Omental fat pad (tissue), 3 donors: ENCODE measurements at regions not wholly inside any gene's neighbourhood (a gene's known extent, or its start where the extent isn't known, plus 50 kb on each side); places are given as distances from the start of the nearest gene placed in this dataset.
"Not testable (repeated sequence)": the region's sequence is repeated elsewhere in the genome, so short reads cannot be mapped to it uniquely, and the experiment has no call there.

Source experiments
- ATAC-seq: fragments of 150-250 bp; one replicate; pipeline ENCODE4 v1.9.1; 2016; ENCODE audit warnings: mild to moderate bottlenecking, moderate library complexity; ENCODE audit not compliant: low FRiP score
- DNase-seq: peaks from one replicate; pipeline ENCODE4 v3.0.0-alpha.2; 2019; ENCODE audit warnings: low spot score
- TF ChIP-seq, protein P1 (sequence below), 3 donors: fragments of 450-650 bp; IDR thresholded peaks; one replicate each; pipeline ENCODE4 v1.5.1; 2016 to 2017; ENCODE audit warnings: antibody characterized with exemption in 3 of 3, mild to moderate bottlenecking in 3 of 3, moderate library complexity in 2 of 3

- DNase-seq = no peak
- ATAC-seq = no peak
- TF ChIP-seq, protein P1, sequence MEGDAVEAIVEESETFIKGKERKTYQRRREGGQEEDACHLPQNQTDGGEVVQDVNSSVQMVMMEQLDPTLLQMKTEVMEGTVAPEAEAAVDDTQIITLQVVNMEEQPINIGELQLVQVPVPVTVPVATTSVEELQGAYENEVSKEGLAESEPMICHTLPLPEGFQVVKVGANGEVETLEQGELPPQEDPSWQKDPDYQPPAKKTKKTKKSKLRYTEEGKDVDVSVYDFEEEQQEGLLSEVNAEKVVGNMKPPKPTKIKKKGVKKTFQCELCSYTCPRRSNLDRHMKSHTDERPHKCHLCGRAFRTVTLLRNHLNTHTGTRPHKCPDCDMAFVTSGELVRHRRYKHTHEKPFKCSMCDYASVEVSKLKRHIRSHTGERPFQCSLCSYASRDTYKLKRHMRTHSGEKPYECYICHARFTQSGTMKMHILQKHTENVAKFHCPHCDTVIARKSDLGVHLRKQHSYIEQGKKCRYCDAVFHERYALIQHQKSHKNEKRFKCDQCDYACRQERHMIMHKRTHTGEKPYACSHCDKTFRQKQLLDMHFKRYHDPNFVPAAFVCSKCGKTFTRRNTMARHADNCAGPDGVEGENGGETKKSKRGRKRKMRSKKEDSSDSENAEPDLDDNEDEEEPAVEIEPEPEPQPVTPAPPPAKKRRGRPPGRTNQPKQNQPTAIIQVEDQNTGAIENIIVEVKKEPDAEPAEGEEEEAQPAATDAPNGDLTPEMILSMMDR (IDR thresholded peaks at IDR 0.05) = no peak
Measured at GRCh38 chr6:106785298-106785697, 155.9 kb downstream of the QRSL1 start.

GRCh38 chr6:106783640-106784566 is 154.5 kb downstream of the QRSL1 start:
- DNase-seq (no peak), ATAC-seq (no peak)
- TF ChIP-seq, protein P1 (IDR thresholded peaks at IDR 0.05) = no peak

DNA sequence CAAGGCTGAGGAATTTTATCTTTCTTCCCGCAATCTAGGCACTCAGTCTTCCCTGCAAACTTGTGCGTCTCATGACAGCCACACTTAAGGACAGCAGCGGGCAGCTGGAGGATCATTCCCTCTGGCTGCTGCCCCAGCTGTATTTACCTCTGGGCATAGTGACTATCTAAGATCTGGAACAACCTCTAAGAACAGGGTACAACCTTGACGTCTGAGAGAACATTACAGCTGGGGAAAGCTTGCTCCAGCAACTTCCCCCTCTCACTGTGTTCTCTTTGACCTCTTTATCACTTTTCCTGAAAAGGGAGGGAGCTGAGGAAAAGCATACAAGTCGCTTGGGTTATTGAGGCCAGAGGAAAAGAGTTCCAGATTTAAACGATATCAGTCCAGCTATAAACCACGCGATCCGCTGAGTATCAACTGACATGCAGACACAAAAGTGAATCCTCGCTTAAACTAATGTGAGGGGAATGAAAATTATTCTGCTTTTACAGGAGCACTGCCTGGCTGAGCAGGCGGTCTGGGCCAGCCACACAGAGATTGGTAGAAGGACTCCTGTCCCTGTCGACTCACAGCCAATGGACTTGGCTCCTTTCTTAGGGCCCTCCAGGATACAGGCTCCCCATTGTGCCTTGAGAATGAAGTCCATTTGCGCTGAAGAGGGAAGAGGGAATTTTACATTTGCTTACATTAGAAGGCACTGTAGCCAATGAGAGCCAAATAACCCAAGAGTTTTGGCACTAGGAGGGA is 153.3 kb downstream of the QRSL1 start:
- TF ChIP-seq, protein P1 (IDR thresholded peaks at IDR 0.05) = no peak
- DNase-seq (no peak), ATAC-seq (no peak)

DNA sequence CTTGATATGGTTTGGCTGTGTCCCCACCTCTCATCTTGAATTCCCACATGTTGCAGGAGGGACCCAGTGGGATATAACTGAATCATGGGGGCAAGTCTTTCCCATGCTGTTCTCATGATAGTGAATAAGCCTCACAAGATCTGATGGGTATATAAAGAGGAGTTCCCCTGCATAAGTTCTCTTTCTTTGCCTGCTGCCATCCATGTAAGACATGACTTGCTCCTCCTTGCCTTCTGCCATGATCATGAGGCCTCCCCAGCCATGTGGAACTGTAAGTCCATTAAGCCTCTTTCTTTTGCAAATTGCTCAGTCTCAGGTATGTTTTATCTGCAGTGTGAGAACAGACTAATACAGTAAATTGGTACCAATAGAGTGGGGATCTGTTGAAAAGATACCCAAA is 150.2 kb downstream of the QRSL1 start:
- ATAC-seq, DNase-seq: not testable (repeated sequence)

- TF ChIP-seq, protein P1 (IDR thresholded peaks at IDR 0.05) = no peak
- DNase-seq (no peak), ATAC-seq (no peak)
Measured at GRCh38 chr6:106778943-106779342, 149.6 kb downstream of the QRSL1 start.

GRCh38 chr6:106773996-106774629 is 144.7 kb downstream of the QRSL1 start:
- DNase-seq = no peak
- TF ChIP-seq, protein P1 (IDR thresholded peaks at IDR 0.05) = no peak
- no peak for ATAC-seq

GRCh38 chr6:106773522-106773921 is 144.1 kb downstream of the QRSL1 start:
- no peak for ATAC-seq
- DNase-seq = no peak
- TF ChIP-seq, protein P1 (IDR thresholded peaks at IDR 0.05) = no peak
